ENCODE measurements at regions not wholly inside any gene's neighbourhood (a gene's known extent, or its start where the extent isn't known, plus 50 kb on each side); places are given as distances from the start of the nearest gene placed in this dataset.

- no peak overlapping the region for H3K4me3 Mint-ChIP-seq
- no peaks in the 10 kb centered on the region for H3K4me1 Mint-ChIP-seq
- no peak overlapping the region for H3K27ac Mint-ChIP-seq
- no peak for TF ChIP-seq CTCF (IDR thresholded peaks at IDR 0.05; ENCODE audit: unreplicated experiment in 3 of 3)
- H3K36me3 Mint-ChIP-seq (ENCODE audit: low read depth) = no peaks in the 10 kb centered on the region
- no peaks in the 10 kb centered on the region for H3K27me3 Mint-ChIP-seq (ENCODE audit: low read depth)
- H3K9me3 Mint-ChIP-seq = no peaks in the 10 kb centered on the region
These were observed 84.5 kb upstream of the MAPRE2 start for GRCh38 chr18:34956663-34957062.

- Mint-ChIP-seq H3K27ac (no peak overlapping the region), H3K4me3 (no peak overlapping the region), H3K4me1 (no peaks in the 10 kb centered on the region), H3K9me3 (no peaks in the 10 kb centered on the region), H3K36me3 (ENCODE audit: low read depth) (no peaks in the 10 kb centered on the region), H3K27me3 (ENCODE audit: low read depth) (no peaks in the 10 kb centered on the region)
- no peak for TF ChIP-seq CTCF (IDR thresholded peaks at IDR 0.05; ENCODE audit: unreplicated experiment in 3 of 3)
These were observed 83.9 kb upstream of the MAPRE2 start for GRCh38 chr18:34957119-34957863.

GRCh38 chr18:34957864-34958259, 83.4 kb upstream of the MAPRE2 start:
- H3K4me3 Mint-ChIP-seq = no peak overlapping the region
- H3K9me3 Mint-ChIP-seq = no peaks in the 10 kb centered on the region
- no peak overlapping the region for H3K27ac Mint-ChIP-seq
- H3K4me1 Mint-ChIP-seq = no peaks in the 10 kb centered on the region
- no peaks in the 10 kb centered on the region for H3K27me3 Mint-ChIP-seq (ENCODE audit: low read depth)
- no peak for TF ChIP-seq CTCF (IDR thresholded peaks at IDR 0.05; ENCODE audit: unreplicated experiment in 3 of 3)
- H3K36me3 Mint-ChIP-seq (ENCODE audit: low read depth) = no peaks in the 10 kb centered on the region

- Mint-ChIP-seq H3K9me3 (no peaks in the 10 kb centered on the region), H3K36me3 (ENCODE audit: low read depth) (no peaks in the 10 kb centered on the region), H3K4me1 (no peaks in the 10 kb centered on the region), H3K4me3 (no peak overlapping the region), H3K27me3 (ENCODE audit: low read depth) (no peaks in the 10 kb centered on the region), H3K27ac (peak overlapping the region in 1 of 3 experiments; percentile 34)
- TF ChIP-seq CTCF (IDR thresholded peaks at IDR 0.05; ENCODE audit: unreplicated experiment in 3 of 3) = no peak
These were observed 81.9 kb upstream of the MAPRE2 start for GRCh38 chr18:34959211-34959829.

GRCh38 chr18:34959989-34960388, 81.2 kb upstream of the MAPRE2 start:
- TF ChIP-seq CTCF (IDR thresholded peaks at IDR 0.05; ENCODE audit: unreplicated experiment in 3 of 3) = no peak
- Mint-ChIP-seq H3K4me1 (peaks cover 3% of the 10 kb centered on the region), H3K4me3 (no peak overlapping the region), H3K9me3 (no peaks in the 10 kb centered on the region), H3K27me3 (ENCODE audit: low read depth) (no peaks in the 10 kb centered on the region), H3K27ac (no peak overlapping the region), H3K36me3 (ENCODE audit: low read depth) (no peaks in the 10 kb centered on the region)

GRCh38 chr18:34965108-34965507, 76.1 kb upstream of the MAPRE2 start:
- Mint-ChIP-seq H3K4me1 (peaks cover 4% of the 10 kb centered on the region), H3K27ac (no peak overlapping the region), H3K4me3 (no peak overlapping the region), H3K27me3 (ENCODE audit: low read depth) (no peaks in the 10 kb centered on the region), H3K9me3 (no peaks in the 10 kb centered on the region), H3K36me3 (ENCODE audit: low read depth) (no peaks in the 10 kb centered on the region)
- TF ChIP-seq CTCF (IDR thresholded peaks at IDR 0.05; ENCODE audit: unreplicated experiment in 3 of 3) = no peak
